ENCODE measurements at regions not wholly inside any gene's neighbourhood (a gene's known extent, or its start where the extent isn't known, plus 50 kb on each side); places are given as distances from the start of the nearest gene placed in this dataset.

DNA sequence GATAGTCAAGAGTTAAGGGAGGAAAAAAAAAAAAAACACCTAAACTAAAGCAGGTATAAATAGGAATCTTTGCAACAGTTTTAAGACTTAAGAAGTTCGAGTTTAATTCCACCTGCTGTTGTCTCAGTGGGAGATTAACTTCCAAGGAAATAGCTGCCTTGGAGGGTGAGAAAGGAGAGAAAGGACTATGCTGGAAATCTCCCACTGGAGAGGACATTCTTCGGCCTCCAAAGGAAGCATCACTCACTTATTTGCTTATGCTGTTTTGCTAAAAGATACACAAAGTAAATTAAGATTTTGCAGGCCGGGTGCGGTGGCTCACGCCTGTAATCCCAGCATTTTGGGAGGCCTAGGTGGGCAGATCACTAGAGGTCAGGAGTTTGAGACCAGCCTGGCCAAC lies 317.9 kb upstream of the MPDZ start:
- no peak for DNase-seq
- no peak for TF ChIP-seq POLR2A (IDR thresholded peaks at IDR 0.05)
- TF ChIP-seq, protein P1, sequence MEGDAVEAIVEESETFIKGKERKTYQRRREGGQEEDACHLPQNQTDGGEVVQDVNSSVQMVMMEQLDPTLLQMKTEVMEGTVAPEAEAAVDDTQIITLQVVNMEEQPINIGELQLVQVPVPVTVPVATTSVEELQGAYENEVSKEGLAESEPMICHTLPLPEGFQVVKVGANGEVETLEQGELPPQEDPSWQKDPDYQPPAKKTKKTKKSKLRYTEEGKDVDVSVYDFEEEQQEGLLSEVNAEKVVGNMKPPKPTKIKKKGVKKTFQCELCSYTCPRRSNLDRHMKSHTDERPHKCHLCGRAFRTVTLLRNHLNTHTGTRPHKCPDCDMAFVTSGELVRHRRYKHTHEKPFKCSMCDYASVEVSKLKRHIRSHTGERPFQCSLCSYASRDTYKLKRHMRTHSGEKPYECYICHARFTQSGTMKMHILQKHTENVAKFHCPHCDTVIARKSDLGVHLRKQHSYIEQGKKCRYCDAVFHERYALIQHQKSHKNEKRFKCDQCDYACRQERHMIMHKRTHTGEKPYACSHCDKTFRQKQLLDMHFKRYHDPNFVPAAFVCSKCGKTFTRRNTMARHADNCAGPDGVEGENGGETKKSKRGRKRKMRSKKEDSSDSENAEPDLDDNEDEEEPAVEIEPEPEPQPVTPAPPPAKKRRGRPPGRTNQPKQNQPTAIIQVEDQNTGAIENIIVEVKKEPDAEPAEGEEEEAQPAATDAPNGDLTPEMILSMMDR (IDR thresholded peaks at IDR 0.05): no peak
- H3K27me3 ChIP-seq: no peaks in the 10 kb centered on the region
- no peaks in the 10 kb centered on the region for H3K4me1 ChIP-seq
- H3K27ac ChIP-seq: no peak overlapping the region
- H3K9me3 ChIP-seq: no peaks in the 10 kb centered on the region
- H3K4me3 ChIP-seq: no peak overlapping the region
- no peaks in the 10 kb centered on the region for H3K36me3 ChIP-seq

DNA sequence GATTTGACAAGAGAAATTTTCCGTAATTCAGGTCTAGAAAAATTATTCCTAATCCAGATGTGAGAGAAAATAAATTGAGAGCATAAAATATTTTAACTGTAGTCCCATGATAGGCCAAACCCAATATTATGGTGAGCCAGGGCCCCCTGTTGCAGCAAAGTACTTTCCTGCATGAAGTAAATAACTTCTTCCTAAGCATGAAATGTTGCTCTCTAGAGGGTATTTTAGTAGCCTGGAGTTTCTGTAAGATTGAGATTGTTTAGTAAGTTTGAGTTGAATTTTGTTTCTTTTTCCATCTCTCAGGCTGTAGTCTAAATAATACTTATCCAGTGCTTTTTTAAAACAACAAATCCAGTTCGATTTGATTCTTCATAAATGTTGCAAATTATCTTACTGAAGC lies 317.5 kb upstream of the MPDZ start:
- H3K4me1 ChIP-seq: no peaks in the 10 kb centered on the region
- TF ChIP-seq, protein P1 (IDR thresholded peaks at IDR 0.05): no peak
- TF ChIP-seq POLR2A (IDR thresholded peaks at IDR 0.05): no peak
- H3K9me3 ChIP-seq: no peaks in the 10 kb centered on the region
- no peak overlapping the region for H3K4me3 ChIP-seq
- DNase-seq: no peak
- no peaks in the 10 kb centered on the region for H3K36me3 ChIP-seq
- H3K27ac ChIP-seq: no peak overlapping the region
- H3K27me3 ChIP-seq: no peaks in the 10 kb centered on the region

DNA sequence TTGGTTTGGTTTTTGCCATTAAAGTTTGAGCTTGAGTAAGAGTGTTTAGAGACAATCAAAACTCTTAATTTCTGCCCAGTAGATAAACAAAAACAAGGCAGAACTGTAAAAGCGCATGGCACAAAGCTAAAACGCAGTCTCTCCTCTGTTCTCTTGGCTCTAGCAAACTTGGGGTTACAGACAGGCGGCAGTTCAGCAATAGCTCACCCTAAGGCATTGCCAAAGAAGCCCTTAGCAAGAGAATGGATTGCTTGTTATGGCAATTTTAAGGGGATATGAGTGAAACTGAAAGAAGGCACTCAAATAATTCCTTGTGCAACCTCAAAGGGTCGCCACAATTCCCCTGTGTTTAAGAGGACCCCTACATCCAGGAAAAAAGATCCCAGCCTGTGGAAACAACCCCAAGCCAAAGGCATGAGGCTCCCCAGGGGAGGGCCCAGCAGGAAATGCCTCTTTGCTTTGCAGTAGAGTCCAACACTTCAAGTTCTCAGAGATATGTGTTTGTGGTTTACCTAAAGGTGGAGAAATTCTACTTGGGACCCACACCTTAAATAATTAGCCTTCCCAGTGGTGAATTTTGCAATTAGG lies 317.0 kb upstream of the MPDZ start:
- no peak for DNase-seq
- Histone ChIP-seq H3K27me3 (no peaks in the 10 kb centered on the region), H3K27ac (no peak overlapping the region), H3K4me3 (no peak overlapping the region), H3K36me3 (no peaks in the 10 kb centered on the region), H3K4me1 (no peaks in the 10 kb centered on the region), H3K9me3 (no peaks in the 10 kb centered on the region)
- TF ChIP-seq, protein P1 (IDR thresholded peaks at IDR 0.05): no peak
- no peak for TF ChIP-seq POLR2A (IDR thresholded peaks at IDR 0.05)

DNA sequence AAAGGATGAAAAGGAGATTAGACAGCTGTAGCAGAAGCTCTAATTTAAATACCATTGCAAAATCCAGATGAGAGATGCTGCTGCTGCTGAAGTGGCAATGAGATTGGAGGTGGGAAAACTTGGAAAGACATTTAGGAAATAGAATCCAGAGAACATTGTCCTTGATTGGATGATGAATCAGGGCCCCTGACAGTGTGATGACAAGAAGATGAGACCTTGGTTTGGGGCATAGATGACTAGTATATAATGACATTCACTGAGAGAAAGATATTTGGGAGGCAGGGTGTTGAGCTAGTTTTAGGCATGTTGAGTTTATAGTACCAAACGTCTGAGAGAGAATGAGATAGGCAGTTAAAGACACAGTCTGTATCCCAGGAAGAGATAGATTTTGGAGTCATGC lies 311.5 kb upstream of the MPDZ start:
- no peaks in the 10 kb centered on the region for H3K9me3 ChIP-seq
- TF ChIP-seq POLR2A (IDR thresholded peaks at IDR 0.05): no peak
- TF ChIP-seq, protein P1 (IDR thresholded peaks at IDR 0.05): no peak
- peaks cover 0 to 11% (median 0%) of the 10 kb centered on the region in 4 donors for H3K4me1 ChIP-seq
- no peak overlapping the region for H3K4me3 ChIP-seq
- H3K27me3 ChIP-seq: no peaks in the 10 kb centered on the region
- DNase-seq: no peak
- no peak overlapping the region for H3K27ac ChIP-seq
- no peaks in the 10 kb centered on the region for H3K36me3 ChIP-seq

DNA sequence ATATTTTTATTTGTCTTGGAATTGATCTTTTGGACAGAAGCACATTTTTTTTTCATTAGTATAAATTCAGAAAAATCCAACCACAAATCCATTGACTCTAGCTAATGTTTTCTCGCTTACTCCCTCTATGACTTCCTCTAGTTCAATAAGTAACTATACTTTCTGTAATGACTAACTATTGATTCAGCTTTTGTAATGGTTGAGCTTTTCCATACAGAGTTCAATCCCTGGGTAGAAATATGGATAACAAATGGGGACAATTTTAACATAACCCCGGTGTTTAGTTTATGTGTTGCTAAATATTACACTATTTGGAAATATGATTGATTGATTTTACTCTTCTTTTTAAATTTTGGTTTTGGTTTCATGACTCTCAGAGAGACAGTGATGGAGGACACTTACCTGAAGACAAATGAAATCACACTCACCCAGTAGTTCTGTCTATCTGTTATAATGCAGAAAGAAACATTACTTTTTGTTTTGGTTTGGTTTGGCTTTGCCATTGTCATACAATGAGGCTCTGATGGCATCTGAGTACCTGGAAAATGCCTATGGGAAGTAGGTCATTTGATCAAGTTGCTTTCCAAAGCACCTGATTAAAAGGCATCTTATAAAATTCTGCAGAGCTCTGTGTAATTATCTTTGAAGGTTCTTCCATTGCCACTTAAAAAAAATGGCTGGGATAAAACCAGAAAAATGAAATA lies 309.7 kb upstream of the MPDZ start:
- Histone ChIP-seq H3K4me3 (no peak overlapping the region), H3K27ac (no peak overlapping the region), H3K4me1 (peaks cover 0 to 11% (median 0%) of the 10 kb centered on the region in 4 donors), H3K27me3 (no peaks in the 10 kb centered on the region), H3K9me3 (no peaks in the 10 kb centered on the region), H3K36me3 (no peaks in the 10 kb centered on the region)
- TF ChIP-seq POLR2A (IDR thresholded peaks at IDR 0.05): no peak
- TF ChIP-seq, protein P1 (IDR thresholded peaks at IDR 0.05): no peak
- no peak for DNase-seq

Data from Peyer's patch (tissue), 4 donors.